Pancreas (tissue), 10 donors: ENCODE measurements at regions not wholly inside any gene's neighbourhood (a gene's known extent, or its start where the extent isn't known, plus 50 kb on each side); places are given as distances from the start of the nearest gene placed in this dataset.

Experiments
- ATAC-seq, 4 donors: fragments of 200-7000 bp; cut with Tn5 transposase; one replicate each; pipeline versions ENCODE4 v1.8.0 to v1.9.1; 2020; ENCODE audit warnings: mild to moderate bottlenecking in 4 of 4, moderate library complexity in 4 of 4
- DNase-seq, 6 donors: peaks; one replicate each; pipeline ENCODE4 v3.0.0-alpha.2; 2020
- FAIRE-seq: peaks from 2 replicates; lab custom pipeline; 2012; peaks lifted over from hg19 to GRCh38; lab: Jason Lieb, UNC
- H3K27ac ChIP-seq, 4 donors: fragments of 200-600 bp; sonication (generic); 1 replicate in 3 of 4; 2 replicates in 1 of 4; pipeline versions ENCODE4 v1.5.0 to v1.8.0; 2020
- H3K27me3 ChIP-seq, 4 donors: fragments of 200-600 bp; one replicate each; pipeline ENCODE4 v1.8.0; 2021
- H3K36me3 ChIP-seq, 3 donors: fragments of 200-600 bp; sonication (generic) in 1 of 3; one replicate each; pipeline versions ENCODE4 v1.5.0 to v1.8.0; 2020 to 2021
- H3K4me1 ChIP-seq, 3 donors: fragments of 200-600 bp; one replicate each; pipeline ENCODE4 v1.8.0; 2021
- H3K4me3 ChIP-seq, 4 donors: fragments of 200-600 bp; sonication (generic) in 2 of 4; one replicate each; pipeline versions ENCODE4 v1.5.0 to v1.8.0; 2020 to 2021
- H3K9me3 ChIP-seq, 4 donors: fragments of 200-600 bp; one replicate each; pipeline ENCODE4 v1.8.0; 2021
- CTCF ChIP-seq, 4 donors: fragments of 200-600 bp; sonication (generic) in 3 of 4; IDR thresholded peaks; one replicate each; pipeline versions ENCODE4 v1.5.0 to v1.8.0; 2021; ENCODE audit warnings: antibody characterized with exemption in 4 of 4
- WGBS, 2 donors: extraction: QIAGEN DNeasy Blood & Tissue Kit; methylation state at CpG; one replicate each; pipeline ENCODE4 v1.1.7; 2013; 5-methylcytosine and 5-hydroxymethylcytosine counted together
- intact Hi-C, 3 donors: fragments of 100-400 bp; cut with DNase I; formaldehyde crosslinking; loops; one replicate each; pipeline versions ENCODE4 v1.11.1 to v1.14.2; 2022
- donor health status: healthy with polysubstance abuse.
- donor health status: DM: no; HTN: no; CAD: no; lungs with moderate emphysema.
- donor health status: DM: no; HTN: no; CAD: no.
- donor health status: control.
- donor health status: control.
- donor health status: Bipolar disorder and iron deficiency.
- donor health status: DM: yes; HTN: yes; CAD: no.
- donor health status: DM: no; HTN: no; CAD: no.
- donor health status: DM: no; HTN: no; CAD: no.
- donor health status: DM: yes; HTN: yes; CAD: no.

DNA sequence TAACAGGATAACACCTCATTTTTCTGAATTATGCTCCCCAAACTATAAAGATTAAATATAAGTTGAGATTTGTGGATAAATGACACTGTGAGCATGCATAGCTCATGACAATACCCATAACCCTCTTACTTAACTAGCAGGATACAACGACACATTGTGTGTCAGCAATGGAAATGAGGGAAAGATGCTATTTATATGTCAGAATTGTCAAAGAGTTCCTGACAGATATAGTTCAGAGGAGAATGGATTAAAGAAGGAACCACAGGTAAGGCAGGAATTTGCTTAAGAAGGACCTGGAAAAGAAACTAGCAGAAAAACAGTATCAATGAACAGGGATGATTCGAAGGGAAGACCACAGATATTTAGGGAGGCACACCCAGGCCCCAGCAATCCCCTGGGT is 591.0 kb downstream of the DHX35 start:
- H3K27me3 ChIP-seq: no peaks in the 10 kb centered on the region
- no peaks in the 10 kb centered on the region for H3K36me3 ChIP-seq
- no peak overlapping the region for H3K4me3 ChIP-seq
- no peaks in the 10 kb centered on the region for H3K4me1 ChIP-seq
- no peak for ATAC-seq
- H3K9me3 ChIP-seq: no peaks in the 10 kb centered on the region
- H3K27ac ChIP-seq: no peak overlapping the region
- no peak for DNase-seq
- TF ChIP-seq CTCF (IDR thresholded peaks at IDR 0.05): no peak
- 44 to 68% methylated on average over 2 of the region's 2 CpGs for WGBS, 2 donors
- FAIRE-seq: no peak
- intact Hi-C loops: no loop called here

- DNase-seq (no peak), ATAC-seq (no peak), FAIRE-seq (no peak)
- H3K4me1 ChIP-seq: no peaks in the 10 kb centered on the region
- H3K27me3 ChIP-seq: no peaks in the 10 kb centered on the region
- intact Hi-C loops: no loop called here
- H3K27ac ChIP-seq: no peak overlapping the region
- no peaks in the 10 kb centered on the region for H3K36me3 ChIP-seq
- H3K9me3 ChIP-seq: no peaks in the 10 kb centered on the region
- no peak for TF ChIP-seq CTCF (IDR thresholded peaks at IDR 0.05)
- 64 to 73% methylated on average over 9 of the region's 9 CpGs for WGBS, 2 donors
- H3K4me3 ChIP-seq: no peak overlapping the region
Observed at GRCh38 chr20:39549733-39550132, 587.6 kb downstream of the DHX35 start.

GRCh38 chr20:39547546-39548408 is 585.6 kb downstream of the DHX35 start:
- ATAC-seq (no peak), DNase-seq (no peak), FAIRE-seq (no peak)
- WGBS, 2 donors: 55 to 64% methylated on average over 6 of the region's 6 CpGs
- H3K36me3 ChIP-seq: no peaks in the 10 kb centered on the region
- intact Hi-C loops: no loop called here
- H3K27me3 ChIP-seq: no peaks in the 10 kb centered on the region
- no peaks in the 10 kb centered on the region for H3K4me1 ChIP-seq
- no peak overlapping the region for H3K27ac ChIP-seq
- H3K4me3 ChIP-seq: no peak overlapping the region
- H3K9me3 ChIP-seq: no peaks in the 10 kb centered on the region
- no peak for TF ChIP-seq CTCF (IDR thresholded peaks at IDR 0.05)

- H3K27me3 ChIP-seq: no peaks in the 10 kb centered on the region
- FAIRE-seq (no peak), DNase-seq (no peak), ATAC-seq (no peak)
- no peaks in the 10 kb centered on the region for H3K9me3 ChIP-seq
- WGBS, 2 donors: 41 to 55% methylated on average over 2 of the region's 2 CpGs
- no peaks in the 10 kb centered on the region for H3K36me3 ChIP-seq
- H3K4me1 ChIP-seq: no peaks in the 10 kb centered on the region
- no peak overlapping the region for H3K27ac ChIP-seq
- H3K4me3 ChIP-seq: no peak overlapping the region
- intact Hi-C loops: no loop called here
- no peak for TF ChIP-seq CTCF (IDR thresholded peaks at IDR 0.05)
Observed at GRCh38 chr20:39541136-39541803, 579.1 kb downstream of the DHX35 start.

DNA sequence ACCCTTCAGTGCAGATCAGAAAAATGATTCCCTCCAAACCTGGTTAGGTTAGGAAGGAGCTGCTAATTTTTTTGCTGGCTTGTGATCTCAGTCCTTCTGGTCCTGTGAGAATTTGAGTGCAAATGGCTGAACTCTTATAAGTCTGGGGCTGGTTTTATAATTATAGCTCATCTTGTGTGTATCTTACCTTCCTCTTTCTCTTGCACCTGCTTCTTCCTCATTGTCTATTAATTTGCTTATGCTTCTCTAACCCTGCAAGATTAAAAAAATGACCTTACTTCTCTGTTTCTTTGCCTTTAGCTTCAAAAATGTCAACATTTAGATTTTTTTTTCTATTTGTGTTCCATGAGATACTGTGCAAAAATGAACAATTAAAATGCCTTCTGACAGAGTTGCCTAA is 576.2 kb downstream of the DHX35 start:
- no peak for TF ChIP-seq CTCF (IDR thresholded peaks at IDR 0.05)
- intact Hi-C loops: no loop called here
- Histone ChIP-seq H3K4me3 (no peak overlapping the region), H3K36me3 (no peaks in the 10 kb centered on the region), H3K27ac (no peak overlapping the region), H3K9me3 (no peaks in the 10 kb centered on the region), H3K4me1 (no peaks in the 10 kb centered on the region), H3K27me3 (no peaks in the 10 kb centered on the region)
- ATAC-seq (no peak), DNase-seq (no peak), FAIRE-seq (no peak)
